ENCODE measurements at regions not wholly inside any gene's neighbourhood (a gene's known extent, or its start where the extent isn't known, plus 50 kb on each side); places are given as distances from the start of the nearest gene placed in this dataset.
"Not testable (repeated sequence)": the region's sequence is repeated elsewhere in the genome, so short reads cannot be mapped to it uniquely, and the experiment has no call there.

DNA sequence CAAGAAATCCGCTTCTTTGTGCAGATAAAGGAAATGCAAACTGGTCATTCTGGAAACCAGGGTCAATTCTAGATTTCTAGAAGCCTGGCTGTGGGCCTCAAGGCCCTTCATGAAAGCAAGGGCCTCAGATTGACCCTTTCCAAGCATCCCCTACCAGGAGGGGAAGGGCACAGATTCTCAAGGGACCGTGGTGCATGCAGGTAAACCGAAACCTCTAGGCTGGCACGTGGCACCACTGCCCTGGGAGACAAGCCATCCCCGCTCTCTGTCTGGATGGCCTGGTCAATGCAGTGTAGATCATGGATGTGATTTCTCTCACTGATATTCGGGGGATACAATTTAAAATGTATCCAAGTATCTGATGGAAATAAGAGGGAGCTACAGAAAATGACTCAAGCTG, 69.4 kb downstream of the TOMM20 start:
- DNase-seq = no peak

DNA sequence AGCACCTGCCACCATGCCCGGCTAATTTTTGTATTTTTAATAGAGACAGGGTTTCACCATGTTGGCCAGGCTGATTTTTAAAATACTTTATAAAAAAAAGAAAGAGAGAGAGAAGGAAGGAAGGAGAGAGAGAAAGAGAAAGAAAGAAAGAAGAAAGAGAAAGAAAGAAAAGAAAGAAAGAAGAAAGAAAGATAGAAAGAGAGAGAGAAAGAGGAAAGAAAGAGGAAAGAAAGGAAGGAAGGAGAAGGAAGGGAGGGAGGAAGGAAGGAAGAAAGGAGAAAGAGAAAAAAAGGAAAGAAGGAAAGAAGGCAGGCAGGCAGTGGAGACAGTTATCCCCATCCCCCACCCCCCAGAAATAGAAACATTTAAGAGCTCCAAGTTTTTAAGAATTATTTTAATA, 69.9 kb downstream of the TOMM20 start:
- no peak for DNase-seq

DNA sequence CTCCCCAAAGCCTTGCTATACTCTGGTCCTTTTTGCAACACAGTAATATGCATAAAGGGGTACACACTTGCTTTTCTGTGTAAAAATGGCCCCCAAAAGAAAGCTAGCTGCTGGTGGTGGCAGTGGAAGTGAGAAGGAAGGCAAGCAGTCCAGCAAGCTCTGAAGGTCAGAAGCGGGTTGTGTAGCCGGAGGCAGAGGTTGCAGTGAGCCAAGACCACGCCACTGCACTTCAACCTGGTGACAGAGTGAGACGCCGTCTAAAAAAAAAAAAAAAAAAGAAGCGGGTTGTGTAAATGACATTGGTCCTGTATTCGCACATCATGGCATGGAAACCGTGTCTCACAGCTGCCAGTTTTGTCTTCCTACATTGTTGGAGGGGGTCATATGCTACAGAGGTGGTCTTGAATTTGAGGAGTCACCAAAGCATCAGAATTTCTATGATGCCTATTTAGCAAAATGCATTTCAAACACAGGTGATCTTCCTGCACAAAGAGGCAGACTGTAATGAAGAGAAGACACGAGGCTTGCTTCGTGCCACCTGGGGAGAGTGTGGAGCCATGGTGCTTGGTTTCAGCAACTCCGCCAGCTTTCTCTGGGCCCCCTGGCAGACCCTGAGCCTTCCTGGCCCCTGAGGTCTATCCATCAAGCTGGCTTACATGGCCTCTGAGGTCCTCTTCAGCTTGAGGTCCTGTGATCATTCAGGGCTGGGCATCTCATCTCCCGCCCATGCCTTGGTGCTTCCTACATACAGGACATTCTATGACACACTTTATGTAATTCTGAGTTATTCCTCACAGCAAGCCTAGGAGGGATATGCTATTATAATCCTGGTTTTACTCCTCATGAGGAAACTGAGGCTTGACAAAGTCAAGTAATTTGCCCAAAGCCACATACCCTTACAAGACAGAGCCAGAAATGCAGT, 71.0 kb downstream of the TOMM20 start:
- no peak for DNase-seq

- DNase-seq = no peak
Measured at GRCh38 chr1:235056937-235057336, 71.7 kb downstream of the TOMM20 start.

GRCh38 chr1:235054936-235055335, 73.7 kb downstream of the TOMM20 start:
- DNase-seq = no peak

GRCh38 chr1:235054466-235054865, 74.2 kb downstream of the TOMM20 start:
- no peak for DNase-seq

- no peak for DNase-seq
Measured at GRCh38 chr1:235052067-235053008, 76.3 kb downstream of the TOMM20 start.

DNA sequence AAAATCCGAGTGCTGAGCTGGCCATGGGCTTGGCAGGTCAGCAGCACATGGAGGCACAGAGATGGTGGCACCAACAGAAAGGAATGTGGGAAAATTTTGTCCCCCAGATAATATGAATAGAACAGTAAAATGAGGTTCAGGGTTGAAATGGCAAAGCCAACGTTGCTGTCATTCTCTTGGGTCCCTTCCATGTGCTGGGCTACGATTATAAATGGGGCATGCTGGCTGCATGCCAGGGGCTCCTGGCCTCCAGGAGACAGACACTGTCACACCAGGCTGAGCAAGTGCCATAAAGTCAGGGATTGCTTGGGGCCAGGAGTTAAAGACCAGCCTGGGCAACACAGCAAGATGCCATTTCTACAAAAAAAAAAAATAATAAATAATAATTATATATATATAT, 77.1 kb downstream of the TOMM20 start:
- DNase-seq = no peak

GRCh38 chr1:235050911-235051360, 77.7 kb downstream of the TOMM20 start:
- DNase-seq = no peak

DNA sequence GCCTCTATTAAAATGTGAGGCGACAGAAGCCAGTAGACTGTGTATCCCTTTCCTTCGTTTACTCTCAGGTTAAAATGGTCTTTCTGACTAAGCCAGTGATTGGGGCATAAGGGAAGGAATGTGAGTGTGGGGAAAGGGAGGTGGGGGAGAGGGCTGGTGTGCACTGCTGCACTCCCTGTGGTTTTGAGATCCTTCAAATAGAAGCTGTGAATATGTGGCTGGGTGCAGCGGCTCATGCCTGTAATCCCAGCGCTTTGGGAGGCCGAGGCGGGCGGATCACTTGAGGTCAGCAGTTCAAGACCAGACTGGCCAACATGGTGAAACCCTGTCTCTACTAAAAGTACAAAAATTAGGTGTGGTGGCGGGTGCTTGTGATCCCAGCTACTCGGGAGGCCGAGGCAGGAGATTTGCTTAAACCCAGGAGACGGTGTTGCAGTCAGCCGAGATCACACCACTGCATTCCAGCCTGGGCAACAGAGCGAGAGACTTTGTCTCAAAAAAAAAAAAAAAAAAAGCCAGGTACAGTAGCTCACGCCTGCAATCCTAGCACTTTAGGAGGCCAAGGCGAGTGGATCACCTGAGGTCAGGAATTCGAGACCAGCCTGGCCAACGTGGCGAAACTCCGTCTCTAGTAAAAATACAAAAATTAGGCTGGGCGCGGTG, 78.8 kb downstream of the TOMM20 start:
- DNase-seq = not testable (repeated sequence)

DNA sequence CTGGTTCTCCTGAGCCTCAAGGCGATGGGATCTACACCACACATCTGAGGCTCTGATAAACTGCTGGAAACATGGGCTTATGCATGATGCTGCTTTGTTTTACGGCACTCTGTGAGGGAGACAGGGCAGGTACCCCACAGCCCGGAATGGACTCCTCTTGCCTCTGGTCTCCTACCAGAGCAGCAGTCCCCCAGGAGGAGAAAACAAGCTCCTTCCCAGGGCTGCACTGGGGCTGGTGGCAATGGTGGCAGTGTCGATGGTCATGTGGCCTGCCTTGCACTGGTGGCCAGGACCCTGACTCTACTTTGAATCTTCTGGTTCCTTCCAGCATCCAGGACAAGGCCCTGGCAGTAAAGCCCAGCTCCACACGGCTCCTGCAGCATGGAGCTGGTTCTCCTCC, 79.4 kb downstream of the TOMM20 start:
- no peak for DNase-seq

- DNase-seq = no peak
Measured at GRCh38 chr1:235047331-235047871, 81.2 kb downstream of the TOMM20 start.

GRCh38 chr1:235045921-235046601, 82.6 kb downstream of the TOMM20 start:
- DNase-seq = no peak

GRCh38 chr1:235045034-235045690, 83.5 kb downstream of the TOMM20 start:
- DNase-seq = no peak

- DNase-seq = no peak
Measured at GRCh38 chr1:235043234-235043633, 85.4 kb downstream of the TOMM20 start.

GRCh38 chr1:235038701-235039100, 89.9 kb downstream of the TOMM20 start:
- no peak for DNase-seq

GRCh38 chr1:235035928-235036327, 92.7 kb downstream of the TOMM20 start:
- no peak for DNase-seq

DNA sequence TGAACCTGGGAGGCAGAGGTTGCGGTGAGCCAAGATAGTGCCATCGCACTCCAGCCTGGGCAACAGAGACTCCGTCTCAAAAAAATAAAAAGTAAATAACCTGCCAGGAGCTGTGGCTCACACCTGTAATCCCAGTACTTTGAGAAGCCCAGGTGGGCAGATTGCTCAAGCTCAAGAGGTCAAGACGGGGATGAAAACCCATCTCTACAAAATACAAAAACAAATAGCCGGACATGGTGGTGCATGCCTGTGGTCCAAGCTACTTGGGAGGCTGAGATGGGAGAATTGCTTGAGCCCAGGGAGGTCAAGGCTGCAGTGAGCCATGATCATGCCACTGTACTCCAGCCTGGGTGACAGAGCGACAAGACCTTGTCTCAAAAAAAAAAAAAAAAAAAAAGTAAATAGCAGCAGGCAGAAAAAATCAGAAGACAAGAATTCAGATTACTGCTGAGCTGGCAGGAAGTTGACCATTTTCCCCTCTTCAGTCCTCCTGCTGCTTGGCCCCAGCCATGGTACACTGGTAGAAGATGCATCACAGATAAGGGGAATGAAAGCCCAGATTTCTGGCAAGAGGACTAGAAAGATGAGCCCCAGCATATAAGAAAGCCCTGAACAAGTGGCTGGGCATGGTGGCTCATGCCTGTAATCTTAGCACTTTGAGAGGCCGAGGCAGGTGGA, 97.6 kb downstream of the TOMM20 start:
- DNase-seq = peak; percentile 30

GRCh38 chr1:235027862-235028250, 100.8 kb downstream of the TOMM20 start:
- DNase-seq = no peak

GRCh38 chr1:235027076-235027861, 101.4 kb downstream of the TOMM20 start:
- DNase-seq = no peak
